GM23248 (cell line): ENCODE measurements at regions not wholly inside any gene's neighbourhood (a gene's known extent, or its start where the extent isn't known, plus 50 kb on each side); places are given as distances from the start of the nearest gene placed in this dataset.

Experiments used
- EZH2 ChIP-seq: fragments of 200-600 bp; sonication (generic); IDR thresholded peaks from 2 replicates; pipeline ENCODE4 v1.6.1; 2018; ENCODE audit warnings: antibody characterized with exemption, mild to moderate bottlenecking; ENCODE audit not compliant: insufficient read depth, poor library complexity, severe bottlenecking
- EZH2phosphoT487 ChIP-seq: fragments of 200-600 bp; sonication (generic); IDR thresholded peaks from 2 replicates; pipeline ENCODE4 v1.6.1; 2018; ENCODE audit warnings: antibody characterized with exemption, moderate library complexity, mild to moderate bottlenecking, low read depth; ENCODE audit not compliant: insufficient read depth

GRCh38 chr12:131609762-131610161, 101.1 kb upstream of the SFSWAP start:
- TF ChIP-seq EZH2 (no peak), EZH2phosphoT487 (no peak)
